ENCODE measurements at regions not wholly inside any gene's neighbourhood (a gene's known extent, or its start where the extent isn't known, plus 50 kb on each side); places are given as distances from the start of the nearest gene placed in this dataset.
A peak's percentile ranks its signal among the peaks of the same experiment; 100 is the strongest.
"Not testable (repeated sequence)": the region's sequence is repeated elsewhere in the genome, so short reads cannot be mapped to it uniquely, and the experiment has no call there.

DNA sequence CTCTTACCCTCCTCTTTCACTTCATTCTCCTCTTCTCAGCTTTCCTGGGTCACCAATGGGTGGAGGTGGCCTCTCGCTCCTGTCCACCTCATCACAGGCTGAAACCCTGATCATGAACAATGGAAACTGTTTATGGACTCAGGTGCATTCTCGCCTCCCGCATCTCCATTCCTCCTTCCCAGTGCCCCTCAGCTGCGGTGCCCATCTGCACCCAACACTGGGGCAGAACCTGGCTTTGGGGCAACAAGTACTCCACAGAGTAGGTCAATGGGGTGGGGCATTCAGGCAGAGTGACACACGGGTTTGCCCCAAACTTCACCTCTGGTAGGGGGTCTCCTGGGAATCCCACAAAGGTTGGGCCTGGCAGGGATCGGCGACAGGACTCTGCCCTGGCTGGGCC, 199.5 kb downstream of the RTP5 start:
- Histone ChIP-seq H3K9me3 (ENCODE audit: control insufficient read depth in 2 of 2, insufficient read depth in 1 of 2, low read depth in 1 of 2, low read length in 1 of 2) (no peaks in the 10 kb centered on the region), H3K27ac (ENCODE audit: low read depth in 1 of 3, low read length in 2 of 3) (peak overlapping the region in 1 of 3 donors; percentile 61), H3K4me1 (ENCODE audit: control insufficient read depth in 3 of 3, insufficient read depth in 2 of 3, low read depth in 1 of 3, low read length in 2 of 3) (peaks cover 0 to 16% (median 0%) of the 10 kb centered on the region in 3 donors), H3K4me3 (ENCODE audit: low read depth in 1 of 3, low read length in 3 of 3) (no peak overlapping the region), H3K36me3 (ENCODE audit: control insufficient read depth in 3 of 3, insufficient read depth in 2 of 3, low read depth in 1 of 3, low read length in 3 of 3) (no peaks in the 10 kb centered on the region), H3K27me3 (ENCODE audit: control insufficient read depth in 3 of 3, insufficient read depth in 3 of 3, low read length in 3 of 3) (no peaks in the 10 kb centered on the region)
- 78 to 87% (median 84%) methylated on average over 7 of the region's 7 CpGs for WGBS, 3 donors
- DNase-seq: no peak
- no peak for FAIRE-seq

GRCh38 chr2:242069938-242070395, 200.4 kb downstream of the RTP5 start:
- H3K27ac ChIP-seq (ENCODE audit: low read depth in 1 of 3, low read length in 2 of 3): peak overlapping the region; percentile 59 to 82 (median 66)
- WGBS, 3 donors: 18 to 34% (median 27%) methylated on average over 11 to 12 of the region's 12 CpGs
- H3K4me3 ChIP-seq (ENCODE audit: low read depth in 1 of 3, low read length in 3 of 3); H3K27me3 ChIP-seq (ENCODE audit: control insufficient read depth in 3 of 3, insufficient read depth in 3 of 3, low read length in 3 of 3); H3K9me3 ChIP-seq (ENCODE audit: control insufficient read depth in 2 of 2, insufficient read depth in 1 of 2, low read depth in 1 of 2, low read length in 1 of 2); H3K36me3 ChIP-seq (ENCODE audit: control insufficient read depth in 3 of 3, insufficient read depth in 2 of 3, low read depth in 1 of 3, low read length in 3 of 3): not testable (repeated sequence)
- peak; percentile 66 to 73 for DNase-seq
- H3K4me1 ChIP-seq (ENCODE audit: control insufficient read depth in 3 of 3, insufficient read depth in 2 of 3, low read depth in 1 of 3, low read length in 2 of 3): peaks cover 0 to 16% (median 0%) of the 10 kb centered on the region in 3 donors
- FAIRE-seq: peak; percentile 99

GRCh38 chr2:242070726-242071125, 201.2 kb downstream of the RTP5 start:
- not testable (repeated sequence) for DNase-seq; H3K9me3 ChIP-seq (ENCODE audit: control insufficient read depth in 2 of 2, insufficient read depth in 1 of 2, low read depth in 1 of 2, low read length in 1 of 2); H3K36me3 ChIP-seq (ENCODE audit: control insufficient read depth in 3 of 3, insufficient read depth in 2 of 3, low read depth in 1 of 3, low read length in 3 of 3); H3K4me3 ChIP-seq (ENCODE audit: low read depth in 1 of 3, low read length in 3 of 3); FAIRE-seq; H3K27ac ChIP-seq (ENCODE audit: low read depth in 1 of 3, low read length in 2 of 3); H3K27me3 ChIP-seq (ENCODE audit: control insufficient read depth in 3 of 3, insufficient read depth in 3 of 3, low read length in 3 of 3)
- peaks cover 0 to 16% (median 2%) of the 10 kb centered on the region in 3 donors for H3K4me1 ChIP-seq (ENCODE audit: control insufficient read depth in 3 of 3, insufficient read depth in 2 of 3, low read depth in 1 of 3, low read length in 2 of 3)
- 82 to 86% (median 84%) methylated on average over 7 to 11 of the region's 11 CpGs for WGBS, 3 donors

DNA sequence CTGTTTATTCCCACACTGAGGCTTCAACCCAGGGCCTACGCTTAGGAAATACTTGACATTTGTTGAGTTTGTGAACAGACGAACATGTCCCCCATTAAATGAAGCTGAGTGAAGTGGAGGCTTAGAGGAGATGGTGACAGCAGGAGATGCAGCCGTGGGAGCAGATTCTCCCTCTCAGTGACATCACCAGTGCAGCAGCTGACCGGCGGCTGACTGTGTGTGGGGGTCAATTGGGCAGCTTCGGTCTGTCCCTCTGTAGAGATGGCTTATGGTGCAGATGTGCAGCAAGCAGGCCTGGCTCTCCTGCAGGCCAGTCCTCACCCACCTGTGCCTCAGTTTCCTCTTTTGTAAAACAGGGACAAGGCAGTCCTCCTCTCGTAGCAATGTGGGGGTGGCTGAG, 201.8 kb downstream of the RTP5 start:
- DNase-seq; H3K27me3 ChIP-seq (ENCODE audit: control insufficient read depth in 3 of 3, insufficient read depth in 3 of 3, low read length in 3 of 3); H3K27ac ChIP-seq (ENCODE audit: low read depth in 1 of 3, low read length in 2 of 3); FAIRE-seq; H3K9me3 ChIP-seq (ENCODE audit: control insufficient read depth in 2 of 2, insufficient read depth in 1 of 2, low read depth in 1 of 2, low read length in 1 of 2); H3K4me3 ChIP-seq (ENCODE audit: low read depth in 1 of 3, low read length in 3 of 3); H3K36me3 ChIP-seq (ENCODE audit: control insufficient read depth in 3 of 3, insufficient read depth in 2 of 3, low read depth in 1 of 3, low read length in 3 of 3): not testable (repeated sequence)
- H3K4me1 ChIP-seq (ENCODE audit: control insufficient read depth in 3 of 3, insufficient read depth in 2 of 3, low read depth in 1 of 3, low read length in 2 of 3): peaks cover 0 to 20% (median 2%) of the 10 kb centered on the region in 3 donors
- WGBS, 3 donors: 83 to 87% (median 86%) methylated on average over 7 of the region's 7 CpGs

- not testable (repeated sequence) for DNase-seq; H3K9me3 ChIP-seq (ENCODE audit: control insufficient read depth in 2 of 2, insufficient read depth in 1 of 2, low read depth in 1 of 2, low read length in 1 of 2); H3K27me3 ChIP-seq (ENCODE audit: control insufficient read depth in 3 of 3, insufficient read depth in 3 of 3, low read length in 3 of 3); FAIRE-seq; H3K36me3 ChIP-seq (ENCODE audit: control insufficient read depth in 3 of 3, insufficient read depth in 2 of 3, low read depth in 1 of 3, low read length in 3 of 3); H3K27ac ChIP-seq (ENCODE audit: low read depth in 1 of 3, low read length in 2 of 3); H3K4me3 ChIP-seq (ENCODE audit: low read depth in 1 of 3, low read length in 3 of 3)
- WGBS, 3 donors: 86 to 90% (median 89%) methylated on average over 11 of the region's 11 CpGs
- peaks cover 0 to 20% (median 2%) of the 10 kb centered on the region in 3 donors for H3K4me1 ChIP-seq (ENCODE audit: control insufficient read depth in 3 of 3, insufficient read depth in 2 of 3, low read depth in 1 of 3, low read length in 2 of 3)
These were observed 202.4 kb downstream of the RTP5 start for GRCh38 chr2:242071936-242072335.

- H3K4me3 ChIP-seq (ENCODE audit: low read depth in 1 of 3, low read length in 3 of 3): no peak overlapping the region
- H3K4me1 ChIP-seq (ENCODE audit: control insufficient read depth in 3 of 3, insufficient read depth in 2 of 3, low read depth in 1 of 3, low read length in 2 of 3): peaks cover 0 to 13% (median 2%) of the 10 kb centered on the region in 3 donors
- no peaks in the 10 kb centered on the region for H3K27me3 ChIP-seq (ENCODE audit: control insufficient read depth in 3 of 3, insufficient read depth in 3 of 3, low read length in 3 of 3)
- no peak overlapping the region for H3K27ac ChIP-seq (ENCODE audit: low read depth in 1 of 3, low read length in 2 of 3)
- DNase-seq: no peak
- no peak for FAIRE-seq
- H3K9me3 ChIP-seq (ENCODE audit: control insufficient read depth in 2 of 2, insufficient read depth in 1 of 2, low read depth in 1 of 2, low read length in 1 of 2): no peaks in the 10 kb centered on the region
- H3K36me3 ChIP-seq (ENCODE audit: control insufficient read depth in 3 of 3, insufficient read depth in 2 of 3, low read depth in 1 of 3, low read length in 3 of 3): no peaks in the 10 kb centered on the region
- WGBS, 3 donors: 37 to 50% (median 37%) methylated on average over 2 of the region's 2 CpGs
These were observed 205.6 kb downstream of the RTP5 start for GRCh38 chr2:242075168-242075567.

DNA sequence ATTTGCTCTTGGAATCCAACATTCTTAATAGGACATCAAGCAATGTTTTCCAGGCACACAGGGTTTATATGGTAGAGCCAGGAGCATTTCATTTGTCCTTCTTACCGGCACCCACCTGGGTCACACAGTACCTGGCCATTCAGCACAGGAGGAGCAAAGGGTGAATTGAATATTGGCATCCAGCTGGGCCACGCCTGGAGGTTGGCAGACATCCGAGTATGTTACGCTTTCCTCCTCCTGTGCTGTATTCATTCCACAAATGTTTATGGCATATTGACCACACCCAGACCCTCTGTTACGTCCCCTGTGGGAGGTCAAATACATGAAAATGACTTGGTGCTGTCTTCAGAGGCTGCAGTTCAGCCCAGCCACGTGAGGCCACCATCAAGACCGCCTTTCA, 206.2 kb downstream of the RTP5 start:
- 8 to 46% (median 29%) methylated on average over 7 of the region's 7 CpGs for WGBS, 3 donors
- Histone ChIP-seq H3K27me3 (ENCODE audit: control insufficient read depth in 3 of 3, insufficient read depth in 3 of 3, low read length in 3 of 3) (no peaks in the 10 kb centered on the region), H3K4me1 (ENCODE audit: control insufficient read depth in 3 of 3, insufficient read depth in 2 of 3, low read depth in 1 of 3, low read length in 2 of 3) (peaks cover 0 to 12% (median 2%) of the 10 kb centered on the region in 3 donors), H3K36me3 (ENCODE audit: control insufficient read depth in 3 of 3, insufficient read depth in 2 of 3, low read depth in 1 of 3, low read length in 3 of 3) (no peaks in the 10 kb centered on the region), H3K27ac (ENCODE audit: low read depth in 1 of 3, low read length in 2 of 3) (no peak overlapping the region), H3K9me3 (ENCODE audit: control insufficient read depth in 2 of 2, insufficient read depth in 1 of 2, low read depth in 1 of 2, low read length in 1 of 2) (no peaks in the 10 kb centered on the region), H3K4me3 (ENCODE audit: low read depth in 1 of 3, low read length in 3 of 3) (no peak overlapping the region)
- FAIRE-seq: no peak
- peak; percentile 63 to 88 for DNase-seq

DNA sequence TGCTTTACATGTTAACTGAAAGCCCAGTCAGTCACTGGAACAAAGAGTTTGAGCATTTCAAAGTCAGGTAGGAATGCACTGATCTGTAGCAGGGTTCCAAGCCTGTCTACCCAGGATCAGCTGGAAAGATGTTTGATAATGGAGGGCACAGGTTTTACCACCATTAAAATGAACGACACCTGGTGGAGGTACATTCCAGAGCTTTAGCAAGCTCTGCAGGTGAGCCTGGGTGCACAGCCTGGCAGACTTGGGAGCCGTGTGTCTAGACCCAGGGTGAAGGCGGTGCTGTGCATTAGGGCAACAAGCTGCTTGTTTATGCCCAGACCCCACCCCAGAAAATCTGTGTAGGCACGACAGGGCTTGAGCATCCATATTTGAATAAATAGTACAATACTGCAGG, 206.7 kb downstream of the RTP5 start:
- not testable (repeated sequence) for H3K4me1 ChIP-seq (ENCODE audit: control insufficient read depth in 3 of 3, insufficient read depth in 2 of 3, low read depth in 1 of 3, low read length in 2 of 3); H3K27ac ChIP-seq (ENCODE audit: low read depth in 1 of 3, low read length in 2 of 3)

DNA sequence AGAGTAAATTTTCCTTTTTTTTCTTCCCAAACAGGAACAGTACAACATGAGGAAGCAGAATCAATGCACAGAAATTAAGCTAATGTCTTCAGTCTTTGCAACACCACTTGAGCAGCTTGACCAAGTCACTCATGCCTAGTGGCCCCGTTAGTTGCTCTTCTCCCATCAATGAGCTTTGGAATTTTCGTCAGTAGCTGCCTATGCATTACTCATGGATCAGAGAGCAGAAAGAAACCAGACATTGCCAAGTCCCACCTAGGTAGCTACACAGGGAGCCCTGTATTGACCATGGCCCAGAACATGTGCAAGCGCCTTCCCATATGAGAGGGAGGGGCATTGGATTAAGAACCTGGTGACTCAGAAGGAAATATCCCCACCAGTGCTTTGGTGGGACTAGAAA, 208.9 kb downstream of the RTP5 start:
- H3K36me3 ChIP-seq (ENCODE audit: control insufficient read depth in 3 of 3, insufficient read depth in 2 of 3, low read depth in 1 of 3, low read length in 3 of 3); FAIRE-seq; H3K4me3 ChIP-seq (ENCODE audit: low read depth in 1 of 3, low read length in 3 of 3); H3K27ac ChIP-seq (ENCODE audit: low read depth in 1 of 3, low read length in 2 of 3); H3K4me1 ChIP-seq (ENCODE audit: control insufficient read depth in 3 of 3, insufficient read depth in 2 of 3, low read depth in 1 of 3, low read length in 2 of 3); DNase-seq; H3K9me3 ChIP-seq (ENCODE audit: control insufficient read depth in 2 of 2, insufficient read depth in 1 of 2, low read depth in 1 of 2, low read length in 1 of 2); H3K27me3 ChIP-seq (ENCODE audit: control insufficient read depth in 3 of 3, insufficient read depth in 3 of 3, low read length in 3 of 3): not testable (repeated sequence)
- 46 to 67% (median 59%) methylated on average over 3 of the region's 3 CpGs for WGBS, 3 donors

More for the DNA sequence above, 206.7 kb downstream of the RTP5 start:
- H3K36me3 ChIP-seq (ENCODE audit: control insufficient read depth in 3 of 3, insufficient read depth in 2 of 3, low read depth in 1 of 3, low read length in 3 of 3); DNase-seq; H3K9me3 ChIP-seq (ENCODE audit: control insufficient read depth in 2 of 2, insufficient read depth in 1 of 2, low read depth in 1 of 2, low read length in 1 of 2); H3K4me3 ChIP-seq (ENCODE audit: low read depth in 1 of 3, low read length in 3 of 3); H3K27me3 ChIP-seq (ENCODE audit: control insufficient read depth in 3 of 3, insufficient read depth in 3 of 3, low read length in 3 of 3); FAIRE-seq: not testable (repeated sequence)
- WGBS, 3 donors: 16 to 60% (median 34%) methylated on average over 4 of the region's 4 CpGs
